ENCODE measurements at regions not wholly inside any gene's neighbourhood (a gene's known extent, or its start where the extent isn't known, plus 50 kb on each side); places are given as distances from the start of the nearest gene placed in this dataset.

DNA sequence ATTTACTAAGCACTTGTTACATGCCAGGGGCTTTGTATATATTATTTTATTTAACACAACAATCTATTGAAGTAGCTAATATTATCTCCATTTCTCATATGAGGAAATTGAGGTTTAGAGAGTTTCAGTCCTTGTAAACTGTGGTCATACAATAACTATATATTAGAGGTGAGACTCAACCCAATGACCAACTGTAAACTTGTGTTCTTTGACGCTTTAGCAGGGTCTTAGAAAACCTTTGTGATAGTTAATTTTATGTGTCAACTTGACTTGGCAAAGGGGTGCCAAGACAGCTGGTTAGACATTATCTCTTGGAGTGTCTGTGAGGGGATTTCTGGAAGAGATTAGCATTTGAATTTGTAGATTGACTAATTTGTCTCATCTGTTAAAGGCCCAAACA, 252.4 kb upstream of the B3GALT2 start:
- in situ Hi-C loops (cut with MboI), result no loop called here
- no peak overlapping the region for H3K27ac ChIP-seq (ENCODE audit: extremely low read depth, low read depth, low read length)

DNA sequence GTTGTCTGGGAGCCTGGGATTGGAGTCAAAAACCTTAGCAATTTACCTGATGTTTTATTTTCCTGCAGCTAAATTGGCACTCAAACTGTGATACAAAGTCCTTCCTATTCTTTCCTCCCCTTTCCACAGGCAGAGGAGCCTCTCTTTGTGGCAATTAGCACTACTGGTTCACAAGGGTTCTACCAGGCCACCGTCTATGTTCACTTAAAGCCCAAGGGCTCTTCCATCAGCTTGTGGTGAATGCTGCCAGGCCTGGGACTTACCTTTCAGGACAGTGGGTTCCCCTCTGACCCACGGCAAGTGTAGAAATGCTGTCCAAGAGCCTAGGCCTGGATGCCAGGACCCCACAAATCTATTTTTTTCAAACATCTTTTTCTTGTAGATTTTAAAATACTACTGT, 251.9 kb upstream of the B3GALT2 start:
- ChIA-PET POLR2A (no interaction called here), CTCF (ENCODE audit: low intra/inter-chr PET ratio) (no interaction called here)
- no peak overlapping the region for H3K4me3 ChIP-seq
- TF ChIP-seq NCOA2 (IDR thresholded peaks at IDR 0.05; ENCODE audit: partially characterized antibody in 2 of 2), result no peak
- no peak for TF ChIP-seq POLR2H (tag; IDR thresholded peaks at IDR 0.05; ENCODE audit: low read depth)
- TF ChIP-seq STAT5B (CRISPR knock-in tag; IDR thresholded peaks at IDR 0.05), result no peak
- TF ChIP-seq, protein P1, sequence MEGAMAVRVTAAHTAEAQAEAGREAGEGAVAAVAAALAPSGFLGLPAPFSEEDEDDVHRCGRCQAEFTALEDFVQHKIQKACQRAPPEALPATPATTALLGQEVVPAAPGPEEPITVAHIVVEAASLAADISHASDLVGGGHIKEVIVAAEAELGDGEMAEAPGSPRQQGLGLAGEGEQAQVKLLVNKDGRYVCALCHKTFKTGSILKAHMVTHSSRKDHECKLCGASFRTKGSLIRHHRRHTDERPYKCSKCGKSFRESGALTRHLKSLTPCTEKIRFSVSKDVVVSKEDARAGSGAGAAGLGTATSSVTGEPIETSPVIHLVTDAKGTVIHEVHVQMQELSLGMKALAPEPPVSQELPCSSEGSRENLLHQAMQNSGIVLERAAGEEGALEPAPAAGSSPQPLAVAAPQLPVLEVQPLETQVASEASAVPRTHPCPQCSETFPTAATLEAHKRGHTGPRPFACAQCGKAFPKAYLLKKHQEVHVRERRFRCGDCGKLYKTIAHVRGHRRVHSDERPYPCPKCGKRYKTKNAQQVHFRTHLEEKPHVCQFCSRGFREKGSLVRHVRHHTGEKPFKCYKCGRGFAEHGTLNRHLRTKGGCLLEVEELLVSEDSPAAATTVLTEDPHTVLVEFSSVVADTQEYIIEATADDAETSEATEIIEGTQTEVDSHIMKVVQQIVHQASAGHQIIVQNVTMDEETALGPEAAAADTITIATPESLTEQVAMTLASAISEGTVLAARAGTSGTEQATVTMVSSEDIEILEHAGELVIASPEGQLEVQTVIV (CRISPR knock-in tag; IDR thresholded peaks at IDR 0.05; ENCODE audit: borderline replicate concordance), result no peak
- no peak for TF ChIP-seq ZNF586 (CRISPR knock-in tag; conservative IDR thresholded peaks at IDR 0.05)
- H3K79me2 ChIP-seq (ENCODE audit: control insufficient read depth, insufficient read depth, low read length), result no peaks in the 10 kb centered on the region
- WGBS (ENCODE audit: insufficient coverage, low coverage, missing lambda C conversion rate), result 0% methylated on average over 2 of the region's 2 CpGs
- no peaks in the 10 kb centered on the region for H3K4me1 ChIP-seq (replicated peaks in 1 of 2; ENCODE audit: control insufficient read depth in 2 of 2, insufficient read depth in 2 of 2, low read length in 2 of 2)
- ATAC-seq (no peak), DNase-seq (ENCODE audit: extremely low read depth in 1 of 4, low spot score in 3 of 4) (no peak), FAIRE-seq (no peak)
- intact Hi-C loops (cut with micrococcal nuclease) (no loop called here), in situ Hi-C loops (cut with MboI) (no loop called here)
- H4K20me1 ChIP-seq (replicated peaks; ENCODE audit: control insufficient read depth, insufficient read depth, low read length), result no peaks in the 10 kb centered on the region
- no peak overlapping the region for H2AFZ ChIP-seq (ENCODE audit: low read depth, low read length)
- H3K4me2 ChIP-seq (ENCODE audit: insufficient read depth, low read length), result no peak overlapping the region
- no peaks in the 10 kb centered on the region for H3K36me3 ChIP-seq (ENCODE audit: control insufficient read depth, insufficient read depth, low read length)
- H3K9ac ChIP-seq (ENCODE audit: insufficient read depth in 1 of 2, low read depth in 2 of 2, low read length in 2 of 2), result no peak overlapping the region
- no peaks in the 10 kb centered on the region for H3K9me1 ChIP-seq (ENCODE audit: control insufficient read depth, insufficient read depth, low read length)
- no TSS peak for BruUV-seq (replicated peaks)
- no peaks in the 10 kb centered on the region for H3K27me3 ChIP-seq (ENCODE audit: control insufficient read depth in 2 of 2, insufficient read depth in 2 of 2, low read length in 2 of 2)
- no peaks in the 10 kb centered on the region for H3K9me3 ChIP-seq (replicated peaks; ENCODE audit: control insufficient read depth, insufficient read depth, low read depth, low read length)
- H3K27ac ChIP-seq (ENCODE audit: extremely low read depth, low read depth, low read length), result no peak overlapping the region

More for the DNA sequence above, 252.4 kb upstream of the B3GALT2 start:
- no peaks in the 10 kb centered on the region for H3K27me3 ChIP-seq (ENCODE audit: control insufficient read depth in 2 of 2, insufficient read depth in 2 of 2, low read length in 2 of 2)
- no peaks in the 10 kb centered on the region for H3K9me3 ChIP-seq (replicated peaks; ENCODE audit: control insufficient read depth, insufficient read depth, low read depth, low read length)
- H3K9ac ChIP-seq (ENCODE audit: insufficient read depth in 1 of 2, low read depth in 2 of 2, low read length in 2 of 2), result no peak overlapping the region
- no peaks in the 10 kb centered on the region for H3K36me3 ChIP-seq (ENCODE audit: control insufficient read depth, insufficient read depth, low read length)
- H2AFZ ChIP-seq (ENCODE audit: low read depth, low read length), result no peak overlapping the region
- H3K4me2 ChIP-seq (ENCODE audit: insufficient read depth, low read length), result no peak overlapping the region
- DNase-seq (ENCODE audit: extremely low read depth in 1 of 4, low spot score in 3 of 4) (no peak), FAIRE-seq (no peak), ATAC-seq (no peak)
- BruUV-seq (replicated peaks), result no TSS peak
- H3K9me1 ChIP-seq (ENCODE audit: control insufficient read depth, insufficient read depth, low read length), result no peaks in the 10 kb centered on the region
- no peaks in the 10 kb centered on the region for H3K79me2 ChIP-seq (ENCODE audit: control insufficient read depth, insufficient read depth, low read length)
- ChIA-PET POLR2A (no interaction called here), CTCF (ENCODE audit: low intra/inter-chr PET ratio) (no interaction called here)
- H3K4me3 ChIP-seq, result no peak overlapping the region
- no peaks in the 10 kb centered on the region for H3K4me1 ChIP-seq (replicated peaks in 1 of 2; ENCODE audit: control insufficient read depth in 2 of 2, insufficient read depth in 2 of 2, low read length in 2 of 2)
- no peaks in the 10 kb centered on the region for H4K20me1 ChIP-seq (replicated peaks; ENCODE audit: control insufficient read depth, insufficient read depth, low read length)
- intact Hi-C loops (cut with micrococcal nuclease), result no loop called here
- TF ChIP-seq, protein P2, sequence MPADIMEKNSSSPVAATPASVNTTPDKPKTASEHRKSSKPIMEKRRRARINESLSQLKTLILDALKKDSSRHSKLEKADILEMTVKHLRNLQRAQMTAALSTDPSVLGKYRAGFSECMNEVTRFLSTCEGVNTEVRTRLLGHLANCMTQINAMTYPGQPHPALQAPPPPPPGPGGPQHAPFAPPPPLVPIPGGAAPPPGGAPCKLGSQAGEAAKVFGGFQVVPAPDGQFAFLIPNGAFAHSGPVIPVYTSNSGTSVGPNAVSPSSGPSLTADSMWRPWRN (IDR thresholded peaks at IDR 0.05; ENCODE audit: low read depth), result no peak
- no peak for TF ChIP-seq NFYB (IDR thresholded peaks at IDR 0.05; ENCODE audit: extremely low read depth, insufficient read length)
- TF ChIP-seq NCOR1 (IDR thresholded peaks at IDR 0.05), result no peak
- TF ChIP-seq ETS2 (tag; IDR thresholded peaks at IDR 0.05; ENCODE audit: borderline replicate concordance, poor library complexity, severe bottlenecking), result no peak
- 8% methylated on average over 1 of the region's 1 CpG for WGBS (ENCODE audit: insufficient coverage, low coverage, missing lambda C conversion rate)

Data from K562 (cell line).